ENCODE measurements at regions not wholly inside any gene's neighbourhood (a gene's known extent, or its start where the extent isn't known, plus 50 kb on each side); places are given as distances from the start of the nearest gene placed in this dataset.
"Not testable (repeated sequence)": the region's sequence is repeated elsewhere in the genome, so short reads cannot be mapped to it uniquely, and the experiment has no call there.

DNA sequence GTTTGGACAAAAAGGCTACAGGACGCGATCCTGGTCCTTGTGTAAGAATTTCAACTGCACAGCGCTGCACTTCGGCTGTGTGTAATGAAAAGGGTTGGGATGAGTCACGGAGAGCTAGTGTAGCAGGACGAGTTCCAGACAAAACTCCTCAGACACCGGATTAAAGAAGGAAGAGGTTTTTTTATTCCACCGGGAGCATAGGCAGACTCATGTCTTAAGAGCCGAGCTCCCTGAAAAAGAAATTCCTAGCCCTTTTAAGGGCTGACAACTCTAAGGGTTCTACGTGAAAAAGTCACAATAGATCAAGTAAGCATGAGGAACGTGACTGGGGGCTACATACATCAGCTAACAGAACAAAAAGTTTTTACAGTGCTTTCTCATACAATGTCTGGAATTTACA is 54.8 kb upstream of the FAM90A1 start:
- peak; percentile 55 for DNase-seq

- DNase-seq = not testable (repeated sequence)
Measured at GRCh38 chr12:8285681-8286080, 58.3 kb upstream of the FAM90A1 start.

DNA sequence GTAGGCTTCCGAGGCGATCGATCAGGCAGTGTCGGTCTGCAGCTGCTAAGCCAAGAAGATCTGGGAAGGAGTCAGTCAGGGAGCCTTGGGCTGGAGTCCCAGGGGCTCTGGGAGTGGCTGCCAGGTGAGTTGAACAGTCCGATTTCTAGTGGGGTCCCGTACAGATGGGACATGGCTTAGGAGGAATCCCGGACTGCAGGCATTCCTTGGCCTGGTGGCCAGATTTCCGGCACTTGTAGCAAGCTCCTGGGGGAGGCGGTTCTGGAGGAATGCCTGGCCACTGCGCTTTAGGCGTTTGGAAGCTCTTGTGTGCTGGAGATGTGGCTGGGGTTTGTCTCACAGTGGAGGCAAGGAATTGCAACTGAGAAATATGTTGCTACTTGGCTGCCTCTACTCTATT is 64.3 kb upstream of the FAM90A1 start:
- DNase-seq = not testable (repeated sequence)

- DNase-seq = not testable (repeated sequence)
Measured at GRCh38 chr12:8294662-8295061, 67.2 kb upstream of the FAM90A1 start.

DNA sequence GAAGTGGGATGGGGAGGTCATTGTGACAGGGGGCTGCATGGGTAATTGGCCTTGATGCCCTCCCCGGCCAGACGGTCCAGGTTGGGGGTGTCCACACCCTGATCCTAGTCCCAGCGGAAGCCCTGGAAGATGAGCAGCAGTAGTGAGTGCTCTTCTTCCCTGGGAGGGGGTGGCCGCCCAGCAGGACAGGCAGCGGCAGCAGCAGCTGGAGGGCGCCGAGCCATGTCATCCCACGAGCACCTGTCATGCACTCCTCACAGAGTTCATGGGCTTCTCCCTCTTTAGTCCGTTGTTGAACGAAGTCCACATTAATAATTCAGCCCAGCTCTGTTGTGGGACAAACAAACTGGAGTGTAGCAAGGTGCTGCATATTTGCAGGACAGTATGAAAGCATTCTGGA is 81.2 kb upstream of the FAM90A1 start:
- DNase-seq = not testable (repeated sequence)

DNA sequence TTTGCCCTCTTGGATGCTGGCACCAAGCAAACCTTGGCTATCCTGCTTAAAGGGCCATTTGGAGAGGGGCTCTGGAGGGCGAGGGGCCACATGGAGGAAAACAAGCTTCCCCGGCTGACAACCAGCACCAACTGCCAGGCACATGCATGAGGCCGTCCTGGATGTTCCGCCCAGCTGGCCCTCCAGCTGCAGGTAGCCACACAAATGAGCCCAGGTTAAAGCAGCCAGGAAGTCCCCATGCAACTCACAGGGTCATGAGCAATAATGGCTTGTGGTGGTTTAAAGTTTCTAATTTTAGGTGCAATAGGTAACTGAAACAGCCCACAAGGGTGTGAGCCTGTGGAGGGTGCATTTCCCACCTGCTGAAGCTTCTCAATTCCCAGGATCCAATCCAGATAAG is 88.6 kb upstream of the FAM90A1 start:
- DNase-seq = not testable (repeated sequence)

- DNase-seq = not testable (repeated sequence)
Measured at GRCh38 chr12:8317675-8318074, 90.3 kb upstream of the FAM90A1 start.

DNA sequence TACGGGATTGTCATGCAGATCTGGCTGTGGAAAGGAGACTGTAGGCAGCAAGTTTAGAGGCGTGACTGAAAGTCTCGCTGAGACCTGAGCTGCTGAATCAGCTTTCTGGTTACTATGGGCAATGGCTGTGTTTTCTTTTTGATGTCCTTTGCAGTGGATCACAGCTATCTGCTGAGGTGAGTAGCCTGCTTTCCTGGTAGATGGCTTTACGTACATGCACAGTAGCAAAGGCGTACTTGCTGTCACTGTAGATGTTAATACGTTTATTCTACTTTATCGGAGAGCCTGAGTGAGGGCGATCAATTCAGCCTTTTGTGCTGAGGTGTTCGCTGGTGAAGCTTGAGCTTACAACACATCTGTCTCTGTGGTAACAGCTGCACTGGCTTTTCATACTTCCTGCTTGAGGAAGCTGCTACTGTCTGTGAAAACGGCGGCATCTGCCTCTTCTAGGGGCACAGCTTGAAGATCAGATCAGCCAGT is 92.9 kb upstream of the FAM90A1 start:
- DNase-seq = peak; percentile 5

GRCh38 chr12:8320791-8321370 is 93.5 kb upstream of the FAM90A1 start:
- DNase-seq = not testable (repeated sequence)

GRCh38 chr12:8325145-8325839 is 97.9 kb upstream of the FAM90A1 start:
- not testable (repeated sequence) for DNase-seq

DNA sequence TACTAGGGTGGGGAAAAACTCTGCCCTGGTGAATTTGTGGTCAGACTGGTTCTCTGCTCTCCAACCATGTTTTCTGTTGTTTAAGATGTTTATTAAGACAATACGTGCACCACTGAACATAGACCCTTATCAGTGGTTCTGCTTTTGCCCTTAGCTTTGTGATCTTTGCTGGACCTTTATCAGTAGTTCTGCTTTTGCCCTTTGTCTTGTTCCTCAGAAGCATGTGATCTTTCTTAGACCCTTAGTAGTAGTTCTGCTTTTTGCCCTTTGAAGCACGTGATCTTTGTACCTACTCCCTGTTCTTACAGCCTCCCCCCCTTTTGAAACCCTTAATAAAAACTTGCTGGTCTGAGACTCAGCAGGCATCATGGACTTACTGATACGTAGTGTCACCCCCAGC is 101.4 kb upstream of the FAM90A1 start:
- DNase-seq = not testable (repeated sequence)

- DNase-seq = not testable (repeated sequence)
Measured at GRCh38 chr12:8332373-8332772, 105.0 kb upstream of the FAM90A1 start.

DNA sequence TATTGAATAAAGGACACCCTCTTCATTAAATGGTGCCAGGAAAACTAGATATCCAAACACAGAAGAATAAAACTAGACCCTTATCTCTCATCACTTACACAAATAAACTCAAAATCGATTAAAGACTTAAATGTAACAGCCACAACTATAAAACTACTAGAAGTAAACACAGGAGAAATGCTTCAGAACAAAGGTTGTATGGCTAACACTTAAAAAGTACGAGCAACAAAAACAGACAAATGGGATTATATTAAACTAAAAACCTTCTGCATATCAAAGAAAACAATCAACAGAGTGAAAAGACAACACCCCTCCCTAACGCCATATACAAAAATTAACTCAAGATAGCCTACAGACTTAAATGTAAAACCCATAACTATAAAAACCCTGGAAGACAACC is 104.7 kb upstream of the CLEC6A start:
- not testable (repeated sequence) for DNase-seq

- DNase-seq = not testable (repeated sequence)
Measured at GRCh38 chr12:8354741-8355140, 101.0 kb upstream of the CLEC6A start.

DNA sequence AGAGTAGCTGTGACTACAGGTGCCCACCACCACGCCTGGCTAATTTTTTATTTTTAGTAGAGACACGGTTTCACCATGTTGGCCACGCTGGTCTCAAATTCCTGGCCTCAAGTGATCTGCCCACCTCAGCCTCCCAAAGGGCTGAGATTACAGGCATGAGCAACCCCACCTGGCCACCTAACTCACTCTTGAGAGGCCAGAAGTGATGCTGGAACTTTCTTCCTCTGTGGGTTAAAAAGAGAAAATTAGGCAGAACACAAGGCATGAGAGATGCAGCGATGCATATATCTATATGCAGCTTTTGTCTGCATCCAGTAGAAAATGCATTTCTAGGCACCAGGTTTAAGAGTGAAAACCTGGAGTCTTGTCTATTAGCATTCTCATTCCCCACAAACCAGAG is 100.2 kb upstream of the CLEC6A start:
- not testable (repeated sequence) for DNase-seq

DNA sequence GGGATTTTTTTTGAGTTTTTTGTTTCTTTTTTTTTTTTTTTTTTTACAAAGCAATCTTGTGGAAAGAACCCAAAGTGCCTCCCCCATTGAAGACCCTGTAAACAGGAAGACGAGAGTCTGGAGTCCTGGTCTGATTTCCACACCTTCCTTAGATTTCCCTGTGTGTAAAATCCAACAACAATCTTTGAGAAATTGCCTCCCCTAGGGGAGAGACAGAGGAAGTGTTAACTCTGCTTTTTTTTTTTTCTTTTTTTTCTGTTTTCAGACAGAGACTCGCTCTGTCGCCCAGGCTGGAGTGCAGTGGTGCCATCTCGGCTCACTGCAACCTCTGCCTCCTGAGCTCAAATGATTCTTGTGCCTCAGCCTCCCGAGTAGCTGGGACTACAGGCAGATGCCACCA is 82.0 kb upstream of the CLEC6A start:
- DNase-seq = peak; percentile 5

- not testable (repeated sequence) for DNase-seq
Measured at GRCh38 chr12:8375122-8375521, 80.6 kb upstream of the CLEC6A start.

- DNase-seq = not testable (repeated sequence)
Measured at GRCh38 chr12:8377756-8378155, 78.0 kb upstream of the CLEC6A start.

DNA sequence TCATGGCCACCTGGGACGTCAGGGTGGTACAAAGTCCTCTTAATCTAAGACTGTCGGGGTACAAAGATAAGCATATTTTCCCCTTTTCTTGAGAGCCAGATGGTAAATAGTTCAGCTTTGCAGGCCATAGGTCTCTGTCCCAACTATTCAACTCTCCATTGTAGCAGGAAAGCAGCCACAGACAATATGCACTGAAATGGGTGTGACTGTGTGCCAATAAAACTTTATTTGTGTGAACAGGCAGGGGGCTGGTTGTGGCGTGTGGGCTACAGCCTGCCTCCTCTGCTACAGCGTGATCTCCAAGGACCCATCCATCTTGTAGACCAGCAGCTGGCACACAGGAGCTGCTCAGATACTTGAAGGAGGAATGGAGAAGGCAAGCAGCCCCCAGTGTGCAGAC is 73.2 kb upstream of the CLEC6A start:
- DNase-seq = not testable (repeated sequence)

GRCh38 chr12:8384686-8385085 is 71.1 kb upstream of the CLEC6A start:
- DNase-seq = not testable (repeated sequence)

GRCh38 chr12:8385431-8385830 is 70.3 kb upstream of the CLEC6A start:
- DNase-seq = not testable (repeated sequence)

GRCh38 chr12:8386661-8387060 is 69.1 kb upstream of the CLEC6A start:
- DNase-seq = not testable (repeated sequence)

GRCh38 chr12:8389296-8389695 is 66.5 kb upstream of the CLEC6A start:
- not testable (repeated sequence) for DNase-seq

DNA sequence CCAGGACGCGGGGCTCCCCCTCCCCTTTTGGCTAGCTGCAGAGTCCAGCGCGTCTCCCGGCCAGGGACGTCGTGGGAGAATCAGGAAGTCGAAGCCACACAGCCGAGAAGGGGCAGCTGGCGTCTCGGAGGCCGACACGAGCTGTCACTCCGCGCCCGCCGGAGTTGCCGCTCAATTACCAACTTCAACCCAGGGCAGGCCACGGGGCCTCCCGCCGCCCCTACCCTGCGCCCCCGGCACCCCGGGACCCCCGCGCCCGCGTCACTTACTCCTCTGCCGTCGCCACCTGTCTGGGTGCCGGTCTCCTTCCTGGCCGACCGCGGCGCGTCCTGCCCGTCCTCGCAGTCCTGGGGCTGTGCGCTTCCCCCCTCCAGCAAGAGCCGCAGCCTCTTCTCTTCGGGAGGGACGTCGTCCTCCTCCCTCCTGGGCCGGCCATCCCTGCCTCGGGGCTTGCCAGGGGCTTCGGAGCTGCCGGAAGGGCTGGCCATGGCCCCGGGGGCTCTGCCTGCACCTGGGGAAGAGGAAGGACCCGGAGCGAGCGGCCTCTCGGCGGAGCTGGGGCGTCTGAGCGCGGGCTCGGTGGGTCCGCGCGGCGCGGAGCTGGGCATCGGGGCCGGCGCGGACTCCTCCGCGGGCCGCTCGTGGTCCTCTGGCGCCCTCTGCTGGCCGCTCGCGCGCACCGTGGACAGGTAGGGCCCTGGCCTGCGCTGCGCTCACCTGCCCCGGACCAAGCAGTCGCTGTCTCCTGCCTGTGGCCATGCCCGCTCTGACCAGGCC is 65.6 kb upstream of the CLEC6A start:
- DNase-seq = peak; percentile 14

All from fibroblast of upper back skin (primary cell).